GM12878 (cell line): ENCODE measurements at regions not wholly inside any gene's neighbourhood (a gene's known extent, or its start where the extent isn't known, plus 50 kb on each side); places are given as distances from the start of the nearest gene placed in this dataset.
A peak's percentile ranks its signal among the peaks of the same experiment; 100 is the strongest.

Source experiments
- ATAC-seq: fragments of 200-7000 bp; cut with Tn5 transposase; 3 replicates; pipeline ENCODE4 v1.9.1; 2020; ENCODE audit warnings: mild to moderate bottlenecking, moderate library complexity
- BruUV-seq: library from RNA; stranded (reverse); fragments of 400-500 nt; replicated peaks from 2 replicates; lab custom pipeline; 2021; lab: Mats Ljungman, UMichigan
- CTCF ChIA-PET: fragments of 300-600 bp; sonication (Branson Sonifier 250); formaldehyde crosslinking; extraction: SDS; loops from one replicate; lab custom pipeline; 2021; ENCODE audit warnings: inconsistent platforms; lab: Yijun Ruan, JAX
- POLR2A ChIA-PET: fragments of 350-600 bp; formaldehyde crosslinking; extraction: SDS; loops from one replicate; lab custom pipeline; 2021; ENCODE audit warnings: inconsistent platforms; lab: Charles Lee
- RAD21 ChIA-PET: fragments of 300-600 bp; sonication (Branson Sonifier 250); formaldehyde crosslinking; loops from one replicate; lab custom pipeline; 2023; ENCODE audit warnings: antibody characterized with exemption; ENCODE audit not compliant: unreplicated experiment; lab: Charles Lee
- SMC1A ChIA-PET: fragments of 300-600 bp; sonication (Branson Sonifier 250); formaldehyde crosslinking; loops from one replicate; lab custom pipeline; 2023; ENCODE audit not compliant: unreplicated experiment, uncharacterized antibody; lab: Charles Lee
- DNase-seq: peaks from one replicate; pipeline ENCODE4 v3.0.0-alpha.2; 2011; ENCODE audit warnings: low read depth, low spot score
- FAIRE-seq: peaks from 3 replicates; lab custom pipeline; 2011; peaks lifted over from hg19 to GRCh38; lab: Jason Lieb, UNC
- H2AFZ ChIP-seq: 2 replicates; pipeline ENCODE4 v1.6.0; 2011; ENCODE audit warnings: low read depth, low read length, control low read depth; ENCODE audit not compliant: control insufficient read depth
- H3K27ac ChIP-seq: 2 replicates; pipeline ENCODE4 v1.5.1; 2011; ENCODE audit warnings: control low read depth; ENCODE audit not compliant: control insufficient read depth, insufficient read depth
- H3K27me3 ChIP-seq, 2 experiments: replicated peaks in 1 of 2; 2 replicates each; pipeline versions ENCODE4 v1.6.0 to v1.6.1; 2011; ENCODE audit warnings: low read length in 1 of 2; ENCODE audit not compliant: control insufficient read depth in 2 of 2, insufficient read depth in 2 of 2
- H3K36me3 ChIP-seq, 2 experiments: 2 replicates each; pipeline ENCODE4 v1.5.1; 2011; ENCODE audit warnings: low read length in 1 of 2; ENCODE audit not compliant: control insufficient read depth in 2 of 2, insufficient read depth in 2 of 2
- H3K4me1 ChIP-seq: 2 replicates; pipeline ENCODE4 v1.6.1; 2011; ENCODE audit warnings: mild to moderate bottlenecking, low read length, moderate library complexity, mixed read lengths; ENCODE audit not compliant: control insufficient read depth, insufficient read depth
- H3K4me2 ChIP-seq: 2 replicates; pipeline ENCODE4 v1.6.0; 2011; ENCODE audit warnings: control low read depth; ENCODE audit not compliant: control insufficient read depth, insufficient read depth
- H3K4me3 ChIP-seq: fragments of 200-600 bp; sonication (generic); 2 replicates; pipeline ENCODE4 v1.5.1; 2016
- H3K79me2 ChIP-seq: 2 replicates; pipeline ENCODE4 v1.6.0; 2011; ENCODE audit warnings: low read length; ENCODE audit not compliant: control insufficient read depth, insufficient read depth
- H3K9ac ChIP-seq: 2 replicates; pipeline ENCODE4 v1.8.0; 2011; ENCODE audit warnings: low read length, control low read depth, mixed read lengths; ENCODE audit not compliant: control insufficient read depth, insufficient read depth
- H3K9me3 ChIP-seq: replicated peaks from 3 replicates; pipeline ENCODE4 v1.5.1; 2011; ENCODE audit warnings: mild to moderate bottlenecking, low read length; ENCODE audit not compliant: control insufficient read depth, insufficient read depth
- H4K20me1 ChIP-seq: 2 replicates; pipeline ENCODE4 v1.6.0; 2011; ENCODE audit not compliant: control insufficient read depth, insufficient read depth
- ETV6 ChIP-seq, 2 experiments: fragments of 450-650 bp in 1 of 2; IDR thresholded peaks in 1 of 2; conservative IDR thresholded peaks in 1 of 2; 2 replicates each; pipeline ENCODE4 v1.6.1; 2014; ENCODE audit warnings: antibody characterized with exemption in 1 of 2, borderline replicate concordance in 1 of 2, low read depth in 1 of 2, mild to moderate bottlenecking in 1 of 2, moderate library complexity in 1 of 2
- RUNX3 ChIP-seq: IDR thresholded peaks from 2 replicates; pipeline ENCODE4 v1.6.1; 2012; ENCODE audit warnings: low read length, inconsistent platforms
- TCF3 ChIP-seq: IDR thresholded peaks from 2 replicates; pipeline ENCODE4 v1.6.1; 2012; ENCODE audit warnings: low read depth, mild to moderate bottlenecking, low read length, borderline replicate concordance; ENCODE audit not compliant: insufficient read depth
- WGBS: methylation state at CpG from one replicate; pipeline ENCODE4 v1.1.6; 2016; ENCODE audit warnings: low lambda C conversion rate; ENCODE audit not compliant: insufficient replicate concordance, insufficient coverage; ENCODE audit errors: missing lambda C conversion rate; 5-methylcytosine and 5-hydroxymethylcytosine counted together
- in situ Hi-C: fragments of 300-500 bp; cut with MboI; formaldehyde crosslinking; loops from 9 replicates; pipeline ENCODE4 v1.14.3; 2018; ENCODE audit warnings: mixed read lengths
- intact Hi-C: fragments of 100-400 bp; cut with micrococcal nuclease; formaldehyde crosslinking; loops from one replicate; pipeline ENCODE4 v1.14.2; 2022; ENCODE audit not compliant: unreplicated experiment
- TF ChIP-seq, protein P1 (sequence below): IDR thresholded peaks from 2 replicates; pipeline ENCODE4 v1.6.1; 2012; ENCODE audit warnings: low read depth, low read length, improper control_type of control experiment

DNA sequence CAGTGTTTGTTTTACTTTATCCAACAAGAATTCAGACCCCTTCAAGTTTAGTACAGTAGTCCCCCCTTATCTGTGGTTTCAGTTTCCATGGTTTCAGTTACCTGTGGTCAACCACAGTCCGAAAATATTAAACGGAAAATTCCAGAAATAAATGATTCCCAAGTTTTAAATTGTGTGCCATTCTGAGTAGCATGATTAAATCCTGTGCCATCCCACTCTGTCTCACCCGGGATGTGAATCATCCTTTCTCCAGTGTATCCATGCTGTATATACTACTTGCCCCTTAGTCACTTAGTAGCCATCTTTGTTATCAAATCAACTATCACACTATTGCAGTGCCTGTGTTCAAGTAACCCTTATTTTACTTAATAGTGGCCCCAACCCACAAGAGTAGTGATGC lies 153.8 kb upstream of the RASA1 start:
- DNase-seq = no peak
- ChIA-PET SMC1A (interaction anchor here (1.0 to 1.8 kb wide), 3 partner anchors 10 to 39 kb away, joined by 3 read pairs; no protein-coding TSS in a partner anchor), RAD21 (interaction anchor here (0.6 kb wide), 1 partner anchor 38 kb away, joined by 4 read pairs; no protein-coding TSS in a partner anchor), CTCF (no interaction called here), POLR2A (no interaction called here)
- no peaks in the 10 kb centered on the region for H3K79me2 ChIP-seq
- H3K27ac ChIP-seq = no peak overlapping the region
- H3K27me3 ChIP-seq = no peaks in the 10 kb centered on the region
- no peaks in the 10 kb centered on the region for H4K20me1 ChIP-seq
- no peak overlapping the region for H3K9ac ChIP-seq
- no peak for ATAC-seq
- H3K9me3 ChIP-seq = no peaks in the 10 kb centered on the region
- H3K36me3 ChIP-seq = no peaks in the 10 kb centered on the region
- FAIRE-seq = no peak
- H3K4me2 ChIP-seq = no peak overlapping the region
- intact Hi-C loops = loop anchor here (10.0 kb wide), 1 partner anchor 151 kb away; the partner anchor contains the start of gene RASA1
- H3K4me3 ChIP-seq = no peak overlapping the region
- in situ Hi-C loops = no loop called here
- TF ChIP-seq TCF3 = no peak
- peak; percentile 69 for TF ChIP-seq RUNX3
- no peak overlapping the region for H2AFZ ChIP-seq
- WGBS = 78% methylated on average over 3 of the region's 3 CpGs
- no TSS peak for BruUV-seq
- peaks cover 21% of the 10 kb centered on the region for H3K4me1 ChIP-seq

DNA sequence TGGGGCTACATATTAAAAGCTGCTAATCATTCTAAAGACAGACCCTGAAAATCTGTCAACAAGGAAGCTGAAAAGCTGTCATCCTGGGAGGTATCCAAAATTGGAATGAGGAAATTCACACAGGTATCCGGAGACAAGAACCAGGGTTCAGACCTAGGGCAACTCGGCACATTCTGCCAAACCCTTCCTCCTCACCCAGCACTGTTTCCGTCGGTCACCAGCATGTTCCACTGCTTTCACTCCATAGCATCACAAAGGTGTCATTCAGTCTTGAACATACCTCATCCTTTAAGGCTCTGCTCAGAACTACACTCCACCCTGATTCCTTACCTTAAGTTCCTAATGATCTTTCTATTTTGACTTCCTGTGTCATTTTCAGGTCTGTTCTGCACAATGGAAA lies 153.1 kb upstream of the RASA1 start:
- H4K20me1 ChIP-seq = no peaks in the 10 kb centered on the region
- no peaks in the 10 kb centered on the region for H3K27me3 ChIP-seq
- 96% methylated on average over 4 of the region's 4 CpGs for WGBS
- RAD21 ChIA-PET = no interaction called here
- H3K9ac ChIP-seq = no peak overlapping the region
- no peak overlapping the region for H3K4me2 ChIP-seq
- no peaks in the 10 kb centered on the region for H3K36me3 ChIP-seq
- peaks cover 21% of the 10 kb centered on the region for H3K4me1 ChIP-seq
- intact Hi-C loops (loop anchor here (10.0 kb wide), 1 partner anchor 150 kb away; the partner anchor contains the start of gene RASA1), in situ Hi-C loops (loop anchor here (5.0 kb wide), 1 partner anchor 118 kb away; no protein-coding TSS in a partner anchor)
- H3K4me3 ChIP-seq = no peak overlapping the region
- BruUV-seq = no TSS peak
- H3K27ac ChIP-seq = no peak overlapping the region
- no peaks in the 10 kb centered on the region; the same call in 2 of the 3 replicates for H3K9me3 ChIP-seq
- CTCF ChIA-PET = no interaction called here
- POLR2A ChIA-PET = no interaction called here
- no peak for TF ChIP-seq ETV6 (conservative IDR thresholded peaks at IDR 0.05 in 1 of 2, IDR thresholded peaks at IDR 0.05 in 1 of 2; ENCODE audit: borderline replicate concordance in 1 of 2, low read depth in 1 of 2)
- TF ChIP-seq, protein P1, sequence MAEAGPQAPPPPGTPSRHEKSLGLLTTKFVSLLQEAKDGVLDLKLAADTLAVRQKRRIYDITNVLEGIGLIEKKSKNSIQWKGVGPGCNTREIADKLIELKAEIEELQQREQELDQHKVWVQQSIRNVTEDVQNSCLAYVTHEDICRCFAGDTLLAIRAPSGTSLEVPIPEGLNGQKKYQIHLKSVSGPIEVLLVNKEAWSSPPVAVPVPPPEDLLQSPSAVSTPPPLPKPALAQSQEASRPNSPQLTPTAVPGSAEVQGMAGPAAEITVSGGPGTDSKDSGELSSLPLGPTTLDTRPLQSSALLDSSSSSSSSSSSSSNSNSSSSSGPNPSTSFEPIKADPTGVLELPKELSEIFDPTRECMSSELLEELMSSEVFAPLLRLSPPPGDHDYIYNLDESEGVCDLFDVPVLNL = no peak
- no peaks in the 10 kb centered on the region for H3K79me2 ChIP-seq
- FAIRE-seq (no peak), DNase-seq (no peak), ATAC-seq (no peak)
- SMC1A ChIA-PET = interaction anchor here (1.0 to 4.0 kb wide), 4 partner anchors 9 to 40 kb away, joined by 3 to 44 read pairs (median 4); no protein-coding TSS in a partner anchor
- H2AFZ ChIP-seq = no peak overlapping the region
